OCI-LY1 (cell line): ENCODE measurements at regions not wholly inside any gene's neighbourhood (a gene's known extent, or its start where the extent isn't known, plus 50 kb on each side); places are given as distances from the start of the nearest gene placed in this dataset.

Source experiments
- EZH2 ChIP-seq: fragments of 200-600 bp; sonication (generic), shearing (Covaris generic); IDR thresholded peaks from 2 replicates; pipeline ENCODE4 v1.8.0; 2017; ENCODE audit warnings: borderline replicate concordance, mixed run types, mild to moderate bottlenecking, antibody characterized with exemption, low read length, moderate library complexity, mixed read lengths
- TF ChIP-seq, protein P1 (sequence below): fragments of 200-600 bp; sonication (generic), shearing (Covaris generic); IDR thresholded peaks from 2 replicates; pipeline ENCODE4 v1.5.1; 2017; ENCODE audit warnings: mild to moderate bottlenecking, antibody characterized with exemption, low read length, moderate library complexity, mixed read lengths

DNA sequence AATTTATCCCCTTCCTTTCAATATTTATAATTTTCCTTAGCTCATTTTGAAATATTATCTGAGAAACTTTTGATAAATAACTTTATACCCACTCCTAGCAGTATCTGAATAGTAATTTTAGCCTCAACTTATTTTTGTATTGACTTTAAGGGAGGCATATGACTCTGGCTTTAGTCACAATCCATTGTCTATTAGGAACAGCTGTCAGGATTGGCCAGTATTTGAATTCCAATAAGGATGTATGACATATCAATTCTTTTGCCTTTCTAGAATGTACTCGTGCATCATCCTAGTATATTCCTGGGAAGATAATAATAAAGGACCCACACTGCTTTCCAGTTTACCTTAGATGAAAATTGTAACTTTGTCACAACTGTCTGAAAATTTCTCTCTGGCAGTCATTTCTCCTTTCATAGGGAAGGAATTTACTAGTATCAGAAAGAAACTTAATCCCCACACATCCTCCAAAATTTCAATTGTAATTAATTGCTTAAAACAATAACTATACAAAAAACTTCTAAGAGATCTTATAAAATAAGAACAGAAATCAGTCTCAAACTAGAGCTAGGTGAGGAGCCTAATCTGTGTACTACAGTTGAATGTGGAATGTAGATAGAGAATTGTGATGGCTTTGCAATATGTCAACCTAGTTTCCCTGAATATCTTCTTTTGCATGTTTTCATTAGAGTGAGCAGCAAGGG is 121.0 kb upstream of the EPHA5 start:
- TF ChIP-seq, protein P1, sequence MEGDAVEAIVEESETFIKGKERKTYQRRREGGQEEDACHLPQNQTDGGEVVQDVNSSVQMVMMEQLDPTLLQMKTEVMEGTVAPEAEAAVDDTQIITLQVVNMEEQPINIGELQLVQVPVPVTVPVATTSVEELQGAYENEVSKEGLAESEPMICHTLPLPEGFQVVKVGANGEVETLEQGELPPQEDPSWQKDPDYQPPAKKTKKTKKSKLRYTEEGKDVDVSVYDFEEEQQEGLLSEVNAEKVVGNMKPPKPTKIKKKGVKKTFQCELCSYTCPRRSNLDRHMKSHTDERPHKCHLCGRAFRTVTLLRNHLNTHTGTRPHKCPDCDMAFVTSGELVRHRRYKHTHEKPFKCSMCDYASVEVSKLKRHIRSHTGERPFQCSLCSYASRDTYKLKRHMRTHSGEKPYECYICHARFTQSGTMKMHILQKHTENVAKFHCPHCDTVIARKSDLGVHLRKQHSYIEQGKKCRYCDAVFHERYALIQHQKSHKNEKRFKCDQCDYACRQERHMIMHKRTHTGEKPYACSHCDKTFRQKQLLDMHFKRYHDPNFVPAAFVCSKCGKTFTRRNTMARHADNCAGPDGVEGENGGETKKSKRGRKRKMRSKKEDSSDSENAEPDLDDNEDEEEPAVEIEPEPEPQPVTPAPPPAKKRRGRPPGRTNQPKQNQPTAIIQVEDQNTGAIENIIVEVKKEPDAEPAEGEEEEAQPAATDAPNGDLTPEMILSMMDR, result no peak
- no peak for TF ChIP-seq EZH2
